Stimulated activated CD8-positive, alpha-beta memory T cell treated with anti-CD3 and anti-CD28 coated beads, Interleukin-15, amount 100 ng/mL, for 48 hours (primary cell): ENCODE measurements at regions not wholly inside any gene's neighbourhood (a gene's known extent, or its start where the extent isn't known, plus 50 kb on each side); places are given as distances from the start of the nearest gene placed in this dataset.
"Not testable (repeated sequence)": the region's sequence is repeated elsewhere in the genome, so short reads cannot be mapped to it uniquely, and the experiment has no call there.

Experiments used
- DNase-seq, 2 donors: peaks; one replicate each; pipeline ENCODE4 v3.0.0-alpha.2; 2020; ENCODE audit warnings: low read depth in 2 of 2

- DNase-seq, result no peak
These were observed 776.8 kb upstream of the SOX11 start for GRCh38 chr2:4915357-4915756.

- DNase-seq, result no peak
These were observed 776.1 kb upstream of the SOX11 start for GRCh38 chr2:4916094-4916493.

- no peak for DNase-seq
These were observed 761.5 kb upstream of the SOX11 start for GRCh38 chr2:4930704-4931103.

GRCh38 chr2:4931721-4932365 is 760.3 kb upstream of the SOX11 start:
- no peak for DNase-seq

- DNase-seq, result not testable (repeated sequence)
These were observed 756.9 kb upstream of the SOX11 start for GRCh38 chr2:4935291-4935690.

- DNase-seq, result no peak
These were observed 754.6 kb upstream of the SOX11 start for GRCh38 chr2:4937550-4937949.

- no peak for DNase-seq
These were observed 754.0 kb upstream of the SOX11 start for GRCh38 chr2:4938206-4938605.

GRCh38 chr2:4942441-4942840 is 749.7 kb upstream of the SOX11 start:
- DNase-seq, result no peak

GRCh38 chr2:4947911-4948310 is 744.3 kb upstream of the SOX11 start:
- DNase-seq, result no peak

GRCh38 chr2:4951368-4951767 is 740.8 kb upstream of the SOX11 start:
- DNase-seq, result no peak

- DNase-seq, result no peak
These were observed 733.0 kb upstream of the SOX11 start for GRCh38 chr2:4959219-4959618.

GRCh38 chr2:4962419-4962818 is 729.8 kb upstream of the SOX11 start:
- DNase-seq, result no peak

- DNase-seq, result no peak
These were observed 729.1 kb upstream of the SOX11 start for GRCh38 chr2:4963106-4963505.

- DNase-seq, result no peak
These were observed 728.1 kb upstream of the SOX11 start for GRCh38 chr2:4964001-4964540.

GRCh38 chr2:4964579-4964978 is 727.6 kb upstream of the SOX11 start:
- no peak for DNase-seq

GRCh38 chr2:4965556-4966320 is 726.4 kb upstream of the SOX11 start:
- no peak for DNase-seq

- DNase-seq, result no peak
These were observed 725.0 kb upstream of the SOX11 start for GRCh38 chr2:4967206-4967605.

GRCh38 chr2:4972472-4972871 is 719.7 kb upstream of the SOX11 start:
- DNase-seq, result no peak

GRCh38 chr2:4973354-4973753 is 718.8 kb upstream of the SOX11 start:
- no peak for DNase-seq

GRCh38 chr2:4973973-4974372 is 718.2 kb upstream of the SOX11 start:
- no peak for DNase-seq

GRCh38 chr2:4976407-4976806 is 715.8 kb upstream of the SOX11 start:
- no peak for DNase-seq

GRCh38 chr2:4979111-4979510 is 713.1 kb upstream of the SOX11 start:
- no peak for DNase-seq

GRCh38 chr2:4980995-4981394 is 711.2 kb upstream of the SOX11 start:
- DNase-seq, result no peak
